Stimulated activated CD8-positive, alpha-beta memory T cell treated with anti-CD3 and anti-CD28 coated beads, Interleukin-15, amount 100 ng/mL, for 48 hours (primary cell): ENCODE measurements at regions not wholly inside any gene's neighbourhood (a gene's known extent, or its start where the extent isn't known, plus 50 kb on each side); places are given as distances from the start of the nearest gene placed in this dataset.
A peak's percentile ranks its signal among the peaks of the same experiment; 100 is the strongest.

Source experiments
- DNase-seq, 2 donors: peaks; one replicate each; pipeline ENCODE4 v3.0.0-alpha.2; 2020; ENCODE audit warnings: low read depth in 2 of 2

GRCh38 chr14:97393244-97393643, 596.1 kb downstream of the VRK1 start:
- DNase-seq: no peak

- DNase-seq: no peak
Observed at GRCh38 chr14:97395068-97395467, 597.9 kb downstream of the VRK1 start.

GRCh38 chr14:97401714-97402113, 604.5 kb downstream of the VRK1 start:
- DNase-seq: no peak

- DNase-seq: no peak
Observed at GRCh38 chr14:97402279-97402678, 605.1 kb downstream of the VRK1 start.

GRCh38 chr14:97407701-97408407, 610.7 kb downstream of the VRK1 start:
- no peak for DNase-seq

GRCh38 chr14:97408503-97408902, 611.3 kb downstream of the VRK1 start:
- no peak for DNase-seq

- DNase-seq: peak; percentile 13 to 24
Observed at GRCh38 chr14:97408937-97409815, 612.0 kb downstream of the VRK1 start.

- no peak for DNase-seq
Observed at GRCh38 chr14:97410667-97411620, 613.8 kb downstream of the VRK1 start.

GRCh38 chr14:97411938-97412612, 614.9 kb downstream of the VRK1 start:
- DNase-seq: no peak

- no peak for DNase-seq
Observed at GRCh38 chr14:97413022-97413539, 615.9 kb downstream of the VRK1 start.

- DNase-seq: no peak
Observed at GRCh38 chr14:97413966-97414717, 617.0 kb downstream of the VRK1 start.

- no peak for DNase-seq
Observed at GRCh38 chr14:97414718-97415098, 617.5 kb downstream of the VRK1 start.

GRCh38 chr14:97415907-97416306, 618.7 kb downstream of the VRK1 start:
- DNase-seq: no peak

GRCh38 chr14:97416550-97416949, 619.4 kb downstream of the VRK1 start:
- DNase-seq: no peak

GRCh38 chr14:97417331-97417730, 620.1 kb downstream of the VRK1 start:
- no peak for DNase-seq

- no peak for DNase-seq
Observed at GRCh38 chr14:97420211-97420610, 623.0 kb downstream of the VRK1 start.

GRCh38 chr14:97426776-97427175, 629.6 kb downstream of the VRK1 start:
- DNase-seq: no peak

GRCh38 chr14:97428808-97429440, 631.7 kb downstream of the VRK1 start:
- DNase-seq: no peak

- no peak for DNase-seq
Observed at GRCh38 chr14:97432586-97432985, 635.4 kb downstream of the VRK1 start.
